ENCODE measurements at regions not wholly inside any gene's neighbourhood (a gene's known extent, or its start where the extent isn't known, plus 50 kb on each side); places are given as distances from the start of the nearest gene placed in this dataset.

DNA sequence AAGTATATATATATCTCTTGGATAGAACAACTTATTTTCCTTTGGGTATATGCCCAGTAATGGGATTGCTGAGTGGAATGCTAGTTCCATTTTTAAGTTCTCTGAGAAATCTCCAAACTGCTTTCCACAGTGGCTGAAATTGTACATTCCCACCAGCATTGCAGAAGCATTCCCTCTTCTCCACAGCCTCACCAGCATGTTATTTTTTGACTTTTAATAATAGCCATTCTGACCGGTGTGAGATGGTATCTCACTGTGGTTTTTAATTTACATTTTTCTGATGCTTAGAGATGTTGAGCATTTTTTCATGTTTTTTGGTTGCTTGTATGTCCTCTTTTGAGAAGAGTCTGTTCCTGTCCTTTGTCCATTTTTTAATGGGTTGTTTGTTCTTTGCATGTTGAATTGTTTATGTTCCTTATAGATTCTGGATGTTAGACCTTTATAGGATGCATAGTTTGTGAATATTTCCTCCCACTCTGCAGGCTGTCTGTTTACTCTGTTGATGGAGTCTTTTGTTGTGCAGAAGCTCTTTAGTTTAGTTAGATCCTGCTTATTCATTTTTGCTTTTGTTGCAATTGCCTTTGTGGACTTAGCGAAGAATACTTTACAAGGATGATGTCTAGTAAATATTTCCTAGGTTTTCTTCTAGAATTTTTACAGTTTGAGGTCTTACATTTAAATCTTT, 82.7 kb upstream of the NR2F2 start:
- DNase-seq (ENCODE audit: low read depth in 2 of 2): no peak

GRCh38 chr15:96252148-96252547, 78.4 kb upstream of the NR2F2 start:
- no peak for DNase-seq (ENCODE audit: low read depth in 2 of 2)

GRCh38 chr15:96253006-96253747, 77.3 kb upstream of the NR2F2 start:
- DNase-seq (ENCODE audit: low read depth in 2 of 2): no peak

- no peak for DNase-seq (ENCODE audit: low read depth in 2 of 2)
Observed at GRCh38 chr15:96254173-96254572, 76.3 kb upstream of the NR2F2 start.

DNA sequence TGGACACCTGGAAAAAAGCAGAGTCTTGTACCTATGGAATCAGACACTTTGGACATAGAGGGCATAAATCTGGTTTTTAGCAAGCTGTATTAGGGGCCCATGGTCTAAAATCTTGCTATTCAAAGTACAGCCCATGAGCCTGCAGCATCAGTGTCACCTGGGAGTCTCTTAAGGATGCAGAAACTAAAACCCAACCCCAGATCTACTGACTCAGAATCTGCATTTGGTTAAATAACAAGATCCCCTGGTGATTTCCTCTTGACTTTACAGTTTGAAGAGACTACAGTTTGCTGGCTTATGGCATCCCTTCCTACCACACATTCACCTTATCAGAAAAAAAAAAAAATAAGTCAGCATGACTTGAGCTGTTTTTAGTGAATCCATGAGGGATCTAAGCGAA, 74.9 kb upstream of the NR2F2 start:
- no peak for DNase-seq (ENCODE audit: low read depth in 2 of 2)

DNA sequence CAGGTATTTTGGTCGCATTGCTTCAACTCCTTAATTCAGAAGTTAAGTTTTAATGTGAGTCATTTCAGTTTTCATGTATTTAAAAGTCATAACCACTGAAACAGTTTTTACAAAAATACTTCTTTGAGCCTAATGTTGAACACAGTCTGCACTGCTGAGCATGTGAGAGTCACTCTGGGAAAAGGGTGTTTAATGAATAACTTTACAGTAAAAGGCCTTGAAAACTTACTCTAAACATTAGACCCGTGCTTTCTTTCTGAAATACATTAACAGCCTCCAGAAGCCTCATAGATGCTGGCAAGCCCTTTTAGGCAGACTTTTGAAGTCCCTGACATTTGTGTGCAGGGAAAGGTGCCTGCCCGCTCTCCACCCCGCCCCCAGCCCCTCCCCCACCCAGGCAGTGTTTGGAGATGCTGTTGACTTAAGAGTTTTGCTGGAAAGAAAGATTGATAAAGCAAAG, 68.9 kb upstream of the NR2F2 start:
- DNase-seq (ENCODE audit: low read depth in 2 of 2): no peak

DNA sequence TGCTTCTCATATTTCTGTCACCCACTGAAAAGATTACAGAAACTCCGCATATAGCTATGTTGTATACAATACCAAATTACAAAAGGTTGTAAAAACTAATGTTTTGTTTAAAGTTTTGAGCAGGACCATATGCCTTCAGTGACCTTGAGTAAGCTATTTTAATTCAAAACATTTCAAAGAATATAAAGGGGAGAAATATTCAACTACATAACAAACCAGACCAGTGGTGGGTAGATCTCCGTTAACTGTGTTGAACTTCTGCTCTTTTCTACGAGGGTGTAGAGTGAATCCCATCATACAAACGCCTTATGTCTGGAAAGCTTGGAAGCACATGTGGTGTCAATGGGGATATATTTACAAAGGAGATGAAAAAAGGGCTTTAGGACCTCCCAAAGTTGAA, 68.4 kb upstream of the NR2F2 start:
- DNase-seq (ENCODE audit: low read depth in 2 of 2): no peak

GRCh38 chr15:96262549-96263489, 67.7 kb upstream of the NR2F2 start:
- no peak for DNase-seq (ENCODE audit: low read depth in 2 of 2)

DNA sequence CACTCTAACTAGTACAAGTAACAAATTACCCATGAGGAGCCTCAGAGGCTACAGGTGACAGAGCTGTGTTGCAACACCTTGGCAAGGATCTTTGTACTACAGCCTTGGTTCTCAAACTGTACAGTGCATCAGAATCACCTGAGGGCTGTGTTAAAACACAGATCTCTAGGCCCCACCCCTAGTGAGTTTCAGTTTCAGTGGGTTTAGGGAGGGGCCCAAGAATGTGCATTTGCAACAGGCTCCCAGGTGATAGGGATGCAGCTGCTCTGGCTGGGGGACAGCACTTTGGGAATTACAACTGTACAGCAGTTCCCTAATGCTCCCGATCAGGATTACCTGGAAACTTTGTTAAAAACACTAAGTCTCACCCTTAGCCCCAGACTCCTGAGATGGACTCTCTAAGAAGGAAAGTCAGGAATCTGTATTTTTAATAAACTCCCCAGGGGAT, 66.1 kb upstream of the NR2F2 start:
- DNase-seq (ENCODE audit: low read depth in 2 of 2): no peak

DNA sequence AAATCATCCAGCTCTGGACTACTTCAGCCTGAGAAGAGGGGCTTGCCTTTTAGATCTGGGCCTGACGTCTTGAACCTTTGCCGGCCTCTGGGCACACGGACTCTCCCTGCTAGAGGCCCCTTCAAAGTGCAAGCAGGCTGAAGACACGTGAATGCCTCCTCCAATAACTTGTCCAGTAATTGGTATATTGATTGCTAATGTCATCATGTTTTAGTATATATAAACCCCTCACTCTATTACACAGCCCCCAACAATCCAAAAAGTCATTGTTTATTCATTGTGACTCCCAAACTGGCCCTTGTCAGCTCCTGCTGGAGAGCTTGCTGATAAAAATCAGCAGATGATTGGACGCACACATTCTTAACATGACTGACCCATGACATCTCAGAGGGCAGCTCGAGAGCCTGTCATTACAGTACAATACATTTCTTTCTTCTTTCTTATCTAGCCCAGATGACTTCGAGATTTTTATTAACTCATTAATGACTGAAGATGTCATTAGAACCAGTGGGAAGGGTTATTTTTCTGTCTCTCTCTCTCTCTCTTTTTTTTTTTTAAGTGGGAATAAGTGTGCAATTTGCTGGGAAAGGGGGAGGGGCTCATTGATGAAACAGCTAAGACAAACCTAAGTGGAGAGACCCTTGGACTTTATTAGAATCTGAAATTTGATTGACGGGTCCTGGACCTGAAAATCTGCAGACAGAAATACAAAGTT, 65.5 kb upstream of the NR2F2 start:
- no peak for DNase-seq (ENCODE audit: low read depth in 2 of 2)

- no peak for DNase-seq (ENCODE audit: low read depth in 2 of 2)
Observed at GRCh38 chr15:96266456-96266855, 64.0 kb upstream of the NR2F2 start.

DNA sequence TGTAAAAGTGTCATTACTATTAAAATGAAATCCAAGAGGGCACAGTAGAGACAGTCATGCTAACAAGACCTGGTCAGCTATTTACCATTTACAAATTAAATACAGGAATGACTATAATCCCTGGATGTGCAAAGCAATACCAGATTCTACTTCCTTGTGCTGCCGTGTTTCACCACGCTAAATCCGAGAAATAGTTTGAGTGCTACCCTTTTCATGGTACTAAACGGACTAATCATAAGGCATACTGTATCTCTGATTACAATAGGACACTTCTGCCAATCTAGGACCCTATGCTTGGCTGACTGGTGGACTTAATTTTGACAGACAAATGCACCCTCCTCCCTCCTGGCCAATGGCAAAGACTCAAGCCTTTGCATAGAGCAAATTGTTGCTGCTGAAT, 63.0 kb upstream of the NR2F2 start:
- DNase-seq (ENCODE audit: low read depth in 2 of 2): no peak

GRCh38 chr15:96268442-96269204, 61.9 kb upstream of the NR2F2 start:
- DNase-seq (ENCODE audit: low read depth in 2 of 2): no peak

GRCh38 chr15:96270581-96271172, 59.8 kb upstream of the NR2F2 start:
- no peak for DNase-seq (ENCODE audit: low read depth in 2 of 2)

GRCh38 chr15:96272427-96272826, 58.1 kb upstream of the NR2F2 start:
- no peak for DNase-seq (ENCODE audit: low read depth in 2 of 2)

GRCh38 chr15:96273317-96274086, 57.0 kb upstream of the NR2F2 start:
- DNase-seq (ENCODE audit: low read depth in 2 of 2): peak; percentile 8 to 26

GRCh38 chr15:96274087-96274440, 56.4 kb upstream of the NR2F2 start:
- DNase-seq (ENCODE audit: low read depth in 2 of 2): no peak

GRCh38 chr15:96274698-96275097, 55.8 kb upstream of the NR2F2 start:
- DNase-seq (ENCODE audit: low read depth in 2 of 2): no peak

DNA sequence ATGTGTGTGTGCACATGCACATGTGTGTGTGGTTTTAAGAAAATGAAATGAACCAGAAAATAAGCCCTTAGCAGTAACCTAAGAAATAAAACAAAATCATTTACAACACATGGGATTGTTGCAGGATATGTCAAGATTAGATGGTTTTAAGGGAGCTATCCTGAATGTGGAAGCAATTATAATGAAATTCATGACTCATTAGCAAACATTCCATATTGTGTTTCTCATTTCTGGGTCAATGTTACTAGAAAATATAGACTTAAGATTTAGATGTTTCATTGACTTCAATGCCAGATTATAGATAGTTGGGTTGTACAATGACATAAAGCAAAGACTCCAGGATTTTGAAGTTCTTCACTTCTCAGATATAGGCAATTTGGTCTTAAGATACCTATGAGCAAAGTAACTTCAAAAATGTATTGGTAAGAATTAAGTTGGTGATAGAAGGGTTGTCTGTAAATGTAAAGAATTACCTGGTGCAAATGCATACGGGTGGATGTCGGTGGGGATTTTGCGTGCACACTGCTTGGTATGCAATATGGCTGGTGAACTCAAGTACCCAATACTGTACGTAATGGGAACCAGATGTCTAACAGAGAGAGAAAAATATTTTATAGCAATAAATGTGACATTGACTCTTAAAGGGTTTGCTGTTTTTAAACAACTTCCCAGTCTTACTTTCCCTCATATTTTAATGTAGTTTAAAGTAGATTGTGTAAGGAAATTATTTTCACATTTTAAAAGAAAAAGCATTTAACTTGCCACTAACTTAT, 53.9 kb upstream of the NR2F2 start:
- DNase-seq (ENCODE audit: low read depth in 2 of 2): no peak

Data from stimulated activated CD4-positive, alpha-beta T cell treated with anti-CD3 and anti-CD28 coated beads, Interleukin-4, amount 100 ng/mL, for 48 hours (primary cell).